ENCODE measurements at regions not wholly inside any gene's neighbourhood (a gene's known extent, or its start where the extent isn't known, plus 50 kb on each side); places are given as distances from the start of the nearest gene placed in this dataset.

GRCh38 chr2:153197402-153198386 lies 280.9 kb downstream of the RPRM start:
- TF ChIP-seq POLR2A (IDR thresholded peaks at IDR 0.05), result no peak
- TF ChIP-seq, protein P1, sequence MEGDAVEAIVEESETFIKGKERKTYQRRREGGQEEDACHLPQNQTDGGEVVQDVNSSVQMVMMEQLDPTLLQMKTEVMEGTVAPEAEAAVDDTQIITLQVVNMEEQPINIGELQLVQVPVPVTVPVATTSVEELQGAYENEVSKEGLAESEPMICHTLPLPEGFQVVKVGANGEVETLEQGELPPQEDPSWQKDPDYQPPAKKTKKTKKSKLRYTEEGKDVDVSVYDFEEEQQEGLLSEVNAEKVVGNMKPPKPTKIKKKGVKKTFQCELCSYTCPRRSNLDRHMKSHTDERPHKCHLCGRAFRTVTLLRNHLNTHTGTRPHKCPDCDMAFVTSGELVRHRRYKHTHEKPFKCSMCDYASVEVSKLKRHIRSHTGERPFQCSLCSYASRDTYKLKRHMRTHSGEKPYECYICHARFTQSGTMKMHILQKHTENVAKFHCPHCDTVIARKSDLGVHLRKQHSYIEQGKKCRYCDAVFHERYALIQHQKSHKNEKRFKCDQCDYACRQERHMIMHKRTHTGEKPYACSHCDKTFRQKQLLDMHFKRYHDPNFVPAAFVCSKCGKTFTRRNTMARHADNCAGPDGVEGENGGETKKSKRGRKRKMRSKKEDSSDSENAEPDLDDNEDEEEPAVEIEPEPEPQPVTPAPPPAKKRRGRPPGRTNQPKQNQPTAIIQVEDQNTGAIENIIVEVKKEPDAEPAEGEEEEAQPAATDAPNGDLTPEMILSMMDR (IDR thresholded peaks at IDR 0.05), result no peak
